SJCRH30 (cell line): ENCODE measurements at regions not wholly inside any gene's neighbourhood (a gene's known extent, or its start where the extent isn't known, plus 50 kb on each side); places are given as distances from the start of the nearest gene placed in this dataset.

ENCODE experiments used
- DNase-seq, 2 experiments: peaks; one replicate each; pipeline ENCODE4 v3.0.0-alpha.2; 2015 to 2020
- H3K27ac ChIP-seq: fragments of 250-450 bp; sonication (Bioruptor Pico); 2 replicates; pipeline ENCODE4 v1.5.1; 2020; ENCODE audit warnings: mild to moderate bottlenecking, moderate library complexity
- H3K27me3 ChIP-seq: fragments of 250-450 bp; sonication (Bioruptor Pico); 2 replicates; pipeline ENCODE4 v1.5.1; 2020; ENCODE audit warnings: mild to moderate bottlenecking, moderate library complexity
- H3K36me3 ChIP-seq: fragments of 250-450 bp; sonication (Bioruptor Pico); 2 replicates; pipeline ENCODE4 v1.5.1; 2020; ENCODE audit warnings: mild to moderate bottlenecking, moderate library complexity
- H3K4me1 ChIP-seq: fragments of 250-450 bp; sonication (Bioruptor Pico); 2 replicates; pipeline ENCODE4 v1.5.1; 2020; ENCODE audit warnings: mild to moderate bottlenecking, moderate library complexity
- H3K4me3 ChIP-seq: fragments of 250-450 bp; sonication (Bioruptor Pico); 2 replicates; pipeline ENCODE4 v1.5.1; 2020; ENCODE audit warnings: mild to moderate bottlenecking, moderate library complexity
- H3K9me3 ChIP-seq: fragments of 250-450 bp; sonication (Bioruptor Pico); replicated peaks from 2 replicates; pipeline ENCODE4 v1.5.1; 2020; ENCODE audit warnings: mild to moderate bottlenecking, moderate library complexity

DNA sequence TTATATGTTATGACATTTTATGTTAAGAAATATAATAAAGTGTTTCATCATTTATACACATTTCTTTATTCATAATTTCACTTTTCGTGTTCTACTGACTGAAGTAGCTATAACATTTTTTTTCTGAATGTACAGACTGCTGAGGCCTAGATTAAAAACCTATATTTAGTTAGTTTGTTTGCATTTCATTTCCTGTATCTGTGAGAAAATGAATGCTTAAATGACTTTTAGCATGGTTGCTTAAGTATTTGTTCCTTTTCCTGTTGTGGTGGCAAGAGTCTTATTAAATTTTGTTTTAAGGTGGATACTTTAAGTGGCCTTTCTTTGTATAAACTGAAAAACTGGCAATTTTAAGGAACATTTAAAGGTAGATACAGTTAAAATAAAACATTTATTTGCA, 779.7 kb upstream of the MAN1A1 start:
- no peaks in the 10 kb centered on the region for H3K4me1 ChIP-seq
- no peaks in the 10 kb centered on the region for H3K36me3 ChIP-seq
- DNase-seq = no peak
- H3K4me3 ChIP-seq = no peak overlapping the region
- H3K27me3 ChIP-seq = no peaks in the 10 kb centered on the region
- H3K27ac ChIP-seq = no peak overlapping the region
- no peaks in the 10 kb centered on the region for H3K9me3 ChIP-seq

DNA sequence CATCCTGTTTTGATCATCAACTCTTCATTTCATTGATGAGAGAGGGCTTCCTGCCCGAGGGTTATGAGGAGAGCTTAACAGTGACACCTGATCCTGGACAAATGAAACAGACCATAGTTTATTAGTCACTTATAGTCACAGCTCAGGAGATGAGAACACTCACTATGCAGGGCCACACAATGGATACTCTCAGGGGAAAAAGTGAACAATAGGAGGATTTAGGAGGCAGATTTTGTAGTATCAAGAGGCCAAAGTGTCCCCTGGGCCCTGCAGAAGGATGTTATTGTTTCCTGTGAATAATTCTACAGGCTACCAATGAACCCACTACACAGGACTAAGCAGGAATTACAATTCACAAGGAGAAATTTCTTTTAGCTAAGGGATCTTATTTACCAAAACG, 772.8 kb upstream of the MAN1A1 start:
- DNase-seq = peak in 1 of 2 experiments; percentile 6
- H3K36me3 ChIP-seq = no peaks in the 10 kb centered on the region
- H3K4me1 ChIP-seq = no peaks in the 10 kb centered on the region; the same call in 1 of the 2 replicates
- H3K4me3 ChIP-seq = no peak overlapping the region
- H3K9me3 ChIP-seq = no peaks in the 10 kb centered on the region
- H3K27ac ChIP-seq = no peak overlapping the region
- no peaks in the 10 kb centered on the region for H3K27me3 ChIP-seq

DNA sequence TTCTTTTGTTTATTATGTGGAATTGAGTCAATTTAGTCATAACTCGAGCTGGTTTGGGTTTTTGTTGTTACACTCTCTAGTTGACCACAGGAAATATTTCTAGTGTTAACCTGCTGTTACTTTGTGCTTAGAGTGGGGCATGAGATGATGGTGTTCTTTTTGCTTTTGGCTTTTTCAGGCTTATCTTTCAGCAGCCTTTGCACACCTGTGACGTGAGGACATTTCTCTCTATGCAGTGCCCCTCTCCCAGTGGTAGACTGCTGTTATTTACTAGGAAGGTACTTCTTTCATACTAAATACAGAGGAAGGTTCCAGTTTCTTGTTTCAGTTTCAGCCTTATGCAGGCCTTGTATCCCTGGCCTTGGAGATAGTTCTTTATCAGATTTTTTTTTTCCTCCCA, 766.8 kb upstream of the MAN1A1 start:
- no peak for DNase-seq
- Histone ChIP-seq H3K9me3 (no peaks in the 10 kb centered on the region), H3K27ac (no peak overlapping the region), H3K36me3 (no peaks in the 10 kb centered on the region), H3K4me1 (no peaks in the 10 kb centered on the region), H3K27me3 (no peaks in the 10 kb centered on the region), H3K4me3 (no peak overlapping the region)

DNA sequence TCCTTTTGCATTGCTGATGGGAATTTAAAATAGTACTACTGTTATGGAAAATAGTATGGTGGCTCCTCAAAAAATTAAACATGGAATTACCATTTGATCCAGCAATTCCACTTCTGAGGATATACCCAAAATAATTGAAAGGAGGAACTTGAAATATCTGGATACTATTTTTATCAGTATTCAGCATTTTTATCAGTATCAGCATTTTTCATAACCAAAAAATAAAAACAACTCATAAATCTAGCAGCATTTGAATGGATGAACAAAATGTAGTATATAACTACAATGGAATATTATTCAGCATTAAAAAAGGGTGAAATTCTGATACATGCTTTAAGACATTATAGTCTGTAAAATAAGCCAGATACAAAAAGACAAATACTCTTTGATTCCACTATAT, 763.4 kb upstream of the MAN1A1 start:
- Histone ChIP-seq H3K4me3 (no peak overlapping the region), H3K4me1 (no peaks in the 10 kb centered on the region)

DNA sequence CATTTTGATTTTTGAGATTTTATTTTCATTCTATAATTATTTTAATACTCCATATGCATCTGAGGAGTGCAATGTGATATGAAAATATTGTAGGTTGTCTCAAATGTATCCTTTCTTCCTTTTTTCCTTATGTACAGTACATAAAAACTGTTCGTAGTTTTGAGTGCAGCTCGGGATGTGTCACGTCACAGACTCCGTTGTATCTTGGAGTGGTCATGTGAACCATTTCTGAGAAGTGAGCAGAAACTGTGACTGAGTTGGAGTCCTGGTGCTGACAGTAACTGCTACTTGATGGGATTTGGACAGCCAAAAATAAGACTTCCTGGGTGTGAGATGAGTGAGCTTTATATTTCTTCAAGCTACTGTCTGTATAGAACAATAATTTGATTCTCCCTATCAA, 761.4 kb upstream of the MAN1A1 start:
- Histone ChIP-seq H3K36me3 (no peaks in the 10 kb centered on the region), H3K4me1 (no peaks in the 10 kb centered on the region), H3K9me3 (no peaks in the 10 kb centered on the region), H3K4me3 (no peak overlapping the region), H3K27me3 (no peaks in the 10 kb centered on the region), H3K27ac (no peak overlapping the region)
- DNase-seq = no peak

More for the DNA sequence above, 763.4 kb upstream of the MAN1A1 start:
- H3K27ac ChIP-seq = no peak overlapping the region
- H3K27me3 ChIP-seq = no peaks in the 10 kb centered on the region
- no peak for DNase-seq
- no peaks in the 10 kb centered on the region for H3K9me3 ChIP-seq
- H3K36me3 ChIP-seq = no peaks in the 10 kb centered on the region

DNA sequence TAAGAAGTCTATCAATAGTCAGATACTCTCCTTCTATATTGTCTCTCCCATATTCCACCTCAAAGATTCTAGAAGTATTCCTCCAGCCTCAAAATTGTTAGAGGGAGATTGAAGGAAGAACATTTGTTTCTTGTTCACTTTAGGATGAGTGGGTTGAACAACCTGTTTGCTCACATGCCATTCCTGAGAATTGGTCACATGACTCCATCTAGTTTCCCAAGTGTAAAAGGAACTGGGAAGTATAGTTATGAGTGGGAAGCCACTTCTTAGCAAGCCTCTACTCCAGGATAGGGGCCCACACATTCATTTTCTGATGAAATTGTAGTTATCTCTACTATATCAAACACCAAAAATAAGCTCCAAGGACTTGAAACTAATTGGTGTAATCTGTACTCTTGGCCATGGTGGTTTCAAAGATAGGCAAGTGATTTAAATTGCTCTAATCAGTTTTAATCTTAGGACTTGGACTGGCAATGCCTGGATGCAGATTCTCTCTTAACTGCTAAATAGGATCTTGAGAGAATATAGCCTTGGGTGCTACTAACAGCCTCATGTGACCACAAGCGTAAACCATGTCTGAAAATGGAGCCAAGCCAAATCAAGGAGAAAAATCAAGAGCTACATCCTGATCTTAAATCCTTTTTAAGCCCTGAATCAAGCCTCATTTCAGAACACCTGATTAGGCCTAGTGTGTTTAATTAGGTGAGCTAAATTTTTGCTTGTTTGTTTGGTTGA, 758.7 kb upstream of the MAN1A1 start:
- no peaks in the 10 kb centered on the region for H3K27me3 ChIP-seq
- H3K36me3 ChIP-seq = no peaks in the 10 kb centered on the region
- no peaks in the 10 kb centered on the region for H3K9me3 ChIP-seq
- H3K27ac ChIP-seq = no peak overlapping the region
- DNase-seq = peak in 1 of 2 experiments; percentile 6
- no peak overlapping the region for H3K4me3 ChIP-seq
- no peaks in the 10 kb centered on the region for H3K4me1 ChIP-seq

DNA sequence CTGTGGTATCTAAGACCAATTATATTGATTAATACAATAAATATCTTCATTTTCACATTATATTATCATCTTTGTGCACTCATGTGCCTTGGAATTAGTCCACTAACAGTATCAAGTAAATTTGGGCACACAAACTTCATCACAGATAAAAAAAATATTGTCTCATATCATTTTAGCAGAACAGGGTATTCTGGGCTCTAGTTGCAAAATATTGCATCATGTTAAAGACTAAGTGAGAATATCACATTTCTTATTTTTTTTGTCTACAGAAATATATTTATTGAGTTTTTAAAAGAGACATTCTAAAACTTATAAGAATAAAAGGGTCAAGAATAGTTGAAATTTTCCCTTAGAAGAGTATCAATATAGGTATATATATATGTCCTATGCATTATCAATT, 754.1 kb upstream of the MAN1A1 start:
- no peaks in the 10 kb centered on the region for H3K4me1 ChIP-seq
- no peak overlapping the region for H3K27ac ChIP-seq
- no peaks in the 10 kb centered on the region for H3K9me3 ChIP-seq
- no peak for DNase-seq
- no peak overlapping the region for H3K4me3 ChIP-seq
- no peaks in the 10 kb centered on the region for H3K27me3 ChIP-seq
- H3K36me3 ChIP-seq = no peaks in the 10 kb centered on the region

DNA sequence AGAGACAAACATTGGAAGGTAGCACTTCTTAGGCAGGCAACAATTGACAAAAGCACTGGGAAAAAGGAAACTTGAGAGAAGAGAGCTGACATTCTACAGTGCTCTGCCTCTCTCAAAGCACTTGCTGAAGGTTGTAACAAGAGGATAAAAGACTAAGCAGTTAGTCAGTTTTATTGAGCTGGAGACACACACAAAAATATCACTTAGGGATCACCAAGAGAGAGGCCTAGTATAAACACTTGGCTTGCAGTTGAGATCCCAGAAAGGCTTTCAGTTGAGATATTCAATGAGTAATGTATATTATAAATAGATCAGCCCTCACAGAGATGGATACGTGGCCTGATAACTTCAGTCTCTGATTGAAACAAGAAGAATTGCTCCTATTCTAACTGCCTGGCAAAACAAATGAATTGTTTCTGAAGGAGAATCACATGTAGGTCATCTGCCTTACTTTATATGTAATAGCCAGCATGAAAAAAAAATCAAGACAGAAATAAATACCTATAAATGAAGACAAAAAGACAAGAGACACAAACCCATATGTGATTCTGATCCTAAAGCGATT, 747.2 kb upstream of the MAN1A1 start:
- H3K36me3 ChIP-seq = no peaks in the 10 kb centered on the region
- no peaks in the 10 kb centered on the region for H3K27me3 ChIP-seq
- H3K27ac ChIP-seq = no peak overlapping the region
- H3K4me1 ChIP-seq = no peaks in the 10 kb centered on the region
- no peaks in the 10 kb centered on the region for H3K9me3 ChIP-seq
- DNase-seq = no peak
- H3K4me3 ChIP-seq = no peak overlapping the region

DNA sequence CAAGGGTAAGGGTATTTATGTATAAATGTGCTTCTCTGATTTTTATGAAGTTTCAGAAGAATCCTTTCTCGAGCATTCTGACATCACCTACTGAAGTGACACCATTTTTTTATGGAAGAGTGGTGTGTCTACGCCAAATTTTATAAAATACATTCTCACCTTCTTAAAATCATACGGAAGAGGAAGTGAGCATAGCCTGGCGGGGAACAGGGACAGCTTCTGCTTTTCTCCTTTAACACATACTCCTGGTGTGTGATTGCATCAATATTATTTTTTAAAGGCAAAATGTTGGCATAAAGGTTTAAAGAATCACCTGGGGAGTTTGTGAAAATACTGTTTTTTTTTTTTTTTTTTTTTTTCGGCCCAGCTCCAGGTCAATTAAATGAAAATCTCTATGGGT, 733.6 kb upstream of the MAN1A1 start:
- H3K36me3 ChIP-seq = no peaks in the 10 kb centered on the region
- H3K4me3 ChIP-seq = no peak overlapping the region
- no peak for DNase-seq
- no peaks in the 10 kb centered on the region for H3K27me3 ChIP-seq
- H3K27ac ChIP-seq = no peak overlapping the region
- H3K4me1 ChIP-seq = no peaks in the 10 kb centered on the region
- no peaks in the 10 kb centered on the region for H3K9me3 ChIP-seq

DNA sequence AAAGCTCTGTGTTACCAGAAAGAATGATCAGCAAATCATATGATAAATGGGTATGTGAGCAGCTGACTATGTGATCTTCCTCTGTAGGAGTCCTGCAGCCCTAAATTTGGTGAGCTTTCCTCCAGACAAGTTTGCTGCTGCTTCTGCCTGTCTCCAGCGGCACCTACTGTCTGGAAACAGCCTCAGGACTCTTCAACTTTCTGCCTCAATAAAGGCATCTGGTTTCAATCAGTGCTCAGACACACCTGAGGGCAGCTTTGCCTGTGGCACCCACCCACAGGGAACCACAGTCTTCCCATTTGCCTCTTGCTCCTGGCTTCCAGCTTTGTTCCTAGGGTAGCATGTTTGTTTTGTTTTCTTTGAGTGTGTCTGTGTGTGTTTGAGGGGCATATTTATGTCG, 727.9 kb upstream of the MAN1A1 start:
- no peaks in the 10 kb centered on the region for H3K27me3 ChIP-seq
- no peaks in the 10 kb centered on the region for H3K9me3 ChIP-seq
- H3K27ac ChIP-seq = no peak overlapping the region
- no peaks in the 10 kb centered on the region for H3K4me1 ChIP-seq
- H3K36me3 ChIP-seq = no peaks in the 10 kb centered on the region
- H3K4me3 ChIP-seq = no peak overlapping the region
- peak in 1 of 2 experiments; percentile 10 for DNase-seq

DNA sequence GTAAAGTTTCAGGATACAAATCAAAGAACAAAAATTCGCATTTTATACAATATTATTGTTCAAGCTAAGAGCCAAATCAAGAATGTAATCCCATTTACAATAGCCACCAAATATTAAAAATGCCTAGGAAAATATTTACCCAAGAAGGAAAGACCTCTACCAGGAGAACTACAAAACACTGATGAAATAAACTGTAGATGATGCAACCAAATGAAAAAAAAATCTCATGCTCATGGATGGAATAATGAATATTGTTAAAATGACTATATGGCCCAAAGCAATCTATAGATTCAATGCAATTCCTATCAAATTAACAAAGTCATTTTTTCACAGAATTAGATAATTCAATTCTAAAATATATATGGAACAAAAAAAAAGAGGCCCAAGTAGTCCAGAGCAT, 708.8 kb upstream of the MAN1A1 start:
- Histone ChIP-seq H3K27me3 (no peaks in the 10 kb centered on the region), H3K36me3 (no peaks in the 10 kb centered on the region), H3K4me3 (no peak overlapping the region), H3K27ac (no peak overlapping the region), H3K9me3 (no peaks in the 10 kb centered on the region), H3K4me1 (no peaks in the 10 kb centered on the region)
- DNase-seq = no peak

DNA sequence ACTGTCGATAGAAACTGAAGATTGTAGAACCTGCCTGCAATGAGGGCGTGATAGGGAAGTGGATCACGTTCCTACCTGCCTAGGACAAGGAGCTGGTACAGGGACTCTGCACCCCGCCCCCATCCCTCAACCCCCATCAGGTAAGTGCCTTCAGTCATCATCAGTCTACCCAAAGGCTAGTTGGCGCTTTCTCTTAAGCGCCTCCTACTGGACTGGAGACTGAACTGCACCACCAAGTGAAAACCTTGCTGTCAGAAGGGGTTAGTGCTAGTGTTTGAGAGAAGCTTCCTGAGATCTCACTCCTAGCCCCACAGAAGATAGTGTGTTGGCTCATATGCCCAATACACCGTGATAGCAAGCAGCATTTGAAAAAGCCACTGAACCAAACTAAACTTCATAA, 706.5 kb upstream of the MAN1A1 start:
- Histone ChIP-seq H3K27ac (no peak overlapping the region), H3K4me3 (no peak overlapping the region), H3K36me3 (no peaks in the 10 kb centered on the region), H3K4me1 (no peaks in the 10 kb centered on the region), H3K27me3 (no peaks in the 10 kb centered on the region), H3K9me3 (no peaks in the 10 kb centered on the region)
- peak in 1 of 2 experiments; percentile 7 for DNase-seq

DNA sequence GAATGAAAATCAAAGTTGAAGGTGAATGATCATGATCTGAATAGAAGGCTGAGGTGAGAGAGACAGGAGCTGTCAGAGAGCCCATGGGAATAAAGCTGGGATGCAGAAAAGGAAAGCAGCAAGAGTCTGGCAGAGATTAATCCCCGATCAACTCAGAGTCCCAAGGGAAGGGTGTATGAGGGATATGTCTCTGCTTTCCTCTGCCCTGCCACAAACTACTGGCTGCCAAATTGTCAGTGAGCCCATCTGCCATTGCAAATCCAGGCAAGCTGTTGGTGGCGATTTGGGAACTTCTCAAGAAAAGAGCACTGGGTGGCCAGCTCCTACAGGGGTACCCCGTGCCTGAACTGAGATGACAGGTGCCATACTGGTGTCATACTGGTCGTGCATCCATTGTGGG, 705.5 kb upstream of the MAN1A1 start:
- no peak for DNase-seq
- no peak overlapping the region for H3K4me3 ChIP-seq

DNA sequence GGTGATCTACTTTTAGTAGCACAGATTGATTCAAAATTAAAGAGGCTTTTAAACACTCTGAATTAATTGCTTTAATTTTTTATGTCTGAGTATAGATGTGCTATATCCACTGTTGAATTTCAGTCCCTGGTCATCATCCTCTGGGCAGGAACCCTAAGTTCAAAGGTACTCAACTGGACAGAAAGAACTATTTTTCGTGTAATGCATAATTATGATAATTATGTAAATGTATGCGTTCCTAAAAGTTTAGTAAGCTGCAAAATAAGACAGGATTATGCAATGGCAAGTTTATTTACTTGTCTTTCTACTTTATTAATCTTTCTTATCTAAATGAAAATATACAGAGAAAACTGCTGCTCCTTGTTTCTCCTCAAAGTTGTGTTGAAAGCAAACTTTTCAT, 690.1 kb upstream of the MAN1A1 start:
- H3K4me1 ChIP-seq = no peaks in the 10 kb centered on the region
- no peak for DNase-seq
- H3K36me3 ChIP-seq = no peaks in the 10 kb centered on the region; the same call in 1 of the 2 replicates
- H3K4me3 ChIP-seq = no peak overlapping the region
- H3K27ac ChIP-seq = no peak overlapping the region
- H3K9me3 ChIP-seq = no peaks in the 10 kb centered on the region
- no peaks in the 10 kb centered on the region for H3K27me3 ChIP-seq

More for the DNA sequence above, 705.5 kb upstream of the MAN1A1 start:
- Histone ChIP-seq H3K4me1 (no peaks in the 10 kb centered on the region), H3K27me3 (no peaks in the 10 kb centered on the region), H3K9me3 (no peaks in the 10 kb centered on the region), H3K27ac (no peak overlapping the region), H3K36me3 (no peaks in the 10 kb centered on the region)

DNA sequence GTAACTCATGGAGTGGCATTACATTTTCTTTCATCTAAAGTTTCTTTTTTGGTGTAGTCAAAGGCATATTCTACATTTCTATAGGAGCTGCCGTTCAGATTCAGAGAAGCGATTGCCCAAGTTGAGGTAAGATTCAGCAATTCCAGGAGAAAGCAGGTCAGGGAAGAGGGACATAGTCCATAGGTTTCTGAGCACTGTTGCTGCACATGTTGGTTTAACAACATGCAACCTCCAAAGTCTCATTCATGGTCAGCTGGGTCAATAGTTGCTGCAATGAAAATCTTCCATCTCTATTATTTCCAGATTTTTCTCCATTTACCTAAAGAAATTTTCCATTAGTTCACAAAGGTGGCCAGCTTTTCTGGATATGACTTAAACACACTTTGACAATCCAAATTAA, 682.3 kb upstream of the MAN1A1 start:
- Histone ChIP-seq H3K4me1 (no peaks in the 10 kb centered on the region), H3K27ac (no peak overlapping the region), H3K9me3 (no peaks in the 10 kb centered on the region), H3K36me3 (no peaks in the 10 kb centered on the region; the same call in 1 of the 2 replicates), H3K27me3 (no peaks in the 10 kb centered on the region), H3K4me3 (no peak overlapping the region)
- DNase-seq = no peak

DNA sequence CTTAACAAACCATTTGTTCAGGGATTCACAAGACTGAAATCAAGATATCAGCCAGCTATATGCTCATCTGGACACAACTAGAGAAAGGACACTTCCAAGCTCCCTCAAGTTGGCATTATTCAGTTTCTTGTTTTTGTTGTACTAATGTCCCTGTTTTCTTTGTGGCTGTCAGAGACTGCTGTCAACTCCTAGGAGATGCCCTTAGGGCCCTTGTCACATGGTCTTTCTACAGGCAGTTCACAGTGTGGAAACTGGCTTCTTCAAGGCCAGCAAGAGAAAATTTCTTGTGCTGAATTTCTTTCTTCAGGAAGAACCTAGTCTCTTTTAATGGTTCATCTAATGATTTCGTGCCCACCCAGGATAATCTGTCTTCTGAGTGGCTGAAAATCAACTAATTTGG, 677.2 kb upstream of the MAN1A1 start:
- H3K4me3 ChIP-seq = no peak overlapping the region

More for the DNA sequence above, 677.2 kb upstream of the MAN1A1 start:
- Histone ChIP-seq H3K9me3 (0 out of 2 replicates have a peak, but pooled peaks cover 2% of the 10 kb centered on the region), H3K27me3 (no peaks in the 10 kb centered on the region), H3K36me3 (no peaks in the 10 kb centered on the region), H3K4me1 (no peaks in the 10 kb centered on the region), H3K27ac (no peak overlapping the region)
- no peak for DNase-seq
